GM13976 (cell line): ENCODE measurements at regions not wholly inside any gene's neighbourhood (a gene's known extent, or its start where the extent isn't known, plus 50 kb on each side); places are given as distances from the start of the nearest gene placed in this dataset.

Source experiments
- DNase-seq: peaks from one replicate; pipeline ENCODE4 v3.0.0; 2012; ENCODE audit warnings: low spot score
- in situ Hi-C: fragments of 300-500 bp; cut with MboI; formaldehyde crosslinking; loops from one replicate; pipeline ENCODE4 v1.12.0; 2022; ENCODE audit warnings: low sequenced_read_pairs, mixed read lengths, inconsistent platforms; ENCODE audit not compliant: unreplicated experiment
- TF ChIP-seq, protein P1 (sequence below): IDR thresholded peaks from 2 replicates; pipeline ENCODE4 v1.5.1; 2012; ENCODE audit warnings: borderline replicate concordance, mild to moderate bottlenecking; ENCODE audit not compliant: insufficient read depth; ENCODE audit errors: extremely low read depth, missing control alignments, control extremely low read depth

DNA sequence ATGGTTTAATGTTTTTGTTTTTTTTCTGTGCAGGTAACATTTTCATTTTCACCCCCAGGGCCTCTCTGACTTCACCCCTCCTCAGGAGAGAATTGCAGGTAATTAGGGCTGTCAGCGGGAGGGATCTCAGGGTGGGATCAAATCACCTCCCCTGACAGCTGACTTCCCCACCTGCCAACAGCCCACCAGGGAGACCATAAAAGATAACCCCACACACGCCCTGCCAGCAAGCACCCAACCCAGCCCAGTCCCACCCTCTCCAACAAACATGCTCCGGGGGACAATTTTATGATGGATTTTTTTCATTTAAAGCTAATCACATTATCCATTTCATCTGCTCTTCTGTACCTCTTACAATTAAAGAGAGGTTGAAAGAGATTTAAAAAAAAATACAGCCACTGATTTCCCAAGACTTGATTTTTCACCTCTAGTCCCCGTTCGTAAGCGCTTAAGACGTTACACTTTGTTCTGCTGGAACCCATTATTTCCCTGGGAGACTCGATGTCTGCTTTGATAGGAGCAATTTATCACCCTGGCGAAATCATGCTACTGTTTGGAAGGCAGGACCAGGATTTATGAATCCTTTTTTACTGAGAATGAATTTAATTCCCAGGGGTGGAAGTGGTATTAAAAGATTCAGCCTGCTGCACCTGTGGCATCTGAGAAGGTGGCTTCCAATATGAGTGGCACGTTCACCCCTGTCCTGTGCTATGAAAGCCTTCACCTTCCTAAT, 232.9 kb upstream of the ID2 start:
- no peak for DNase-seq
- in situ Hi-C loops, result no loop called here
- TF ChIP-seq, protein P1, sequence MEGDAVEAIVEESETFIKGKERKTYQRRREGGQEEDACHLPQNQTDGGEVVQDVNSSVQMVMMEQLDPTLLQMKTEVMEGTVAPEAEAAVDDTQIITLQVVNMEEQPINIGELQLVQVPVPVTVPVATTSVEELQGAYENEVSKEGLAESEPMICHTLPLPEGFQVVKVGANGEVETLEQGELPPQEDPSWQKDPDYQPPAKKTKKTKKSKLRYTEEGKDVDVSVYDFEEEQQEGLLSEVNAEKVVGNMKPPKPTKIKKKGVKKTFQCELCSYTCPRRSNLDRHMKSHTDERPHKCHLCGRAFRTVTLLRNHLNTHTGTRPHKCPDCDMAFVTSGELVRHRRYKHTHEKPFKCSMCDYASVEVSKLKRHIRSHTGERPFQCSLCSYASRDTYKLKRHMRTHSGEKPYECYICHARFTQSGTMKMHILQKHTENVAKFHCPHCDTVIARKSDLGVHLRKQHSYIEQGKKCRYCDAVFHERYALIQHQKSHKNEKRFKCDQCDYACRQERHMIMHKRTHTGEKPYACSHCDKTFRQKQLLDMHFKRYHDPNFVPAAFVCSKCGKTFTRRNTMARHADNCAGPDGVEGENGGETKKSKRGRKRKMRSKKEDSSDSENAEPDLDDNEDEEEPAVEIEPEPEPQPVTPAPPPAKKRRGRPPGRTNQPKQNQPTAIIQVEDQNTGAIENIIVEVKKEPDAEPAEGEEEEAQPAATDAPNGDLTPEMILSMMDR, result no peak

DNA sequence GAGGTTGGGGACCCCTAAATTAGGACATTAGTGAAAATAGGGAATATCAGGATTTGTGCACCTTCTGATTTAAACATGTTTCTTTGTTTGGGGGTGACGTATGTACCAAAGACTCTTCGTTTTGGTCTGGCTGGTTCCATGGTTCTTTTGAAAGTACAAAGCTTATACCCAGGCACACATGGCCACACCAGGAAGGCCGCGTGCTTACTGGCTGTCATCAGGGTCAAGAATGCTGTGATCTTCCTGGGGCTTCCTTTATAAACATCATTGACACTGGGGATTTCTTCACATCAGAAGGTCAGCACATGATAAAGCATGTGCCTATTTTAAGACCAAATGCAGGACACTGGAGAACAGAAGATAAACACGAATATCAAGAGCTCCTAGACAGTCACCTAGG, 230.6 kb upstream of the ID2 start:
- TF ChIP-seq, protein P1, result no peak
- no peak for DNase-seq
- in situ Hi-C loops, result no loop called here

DNA sequence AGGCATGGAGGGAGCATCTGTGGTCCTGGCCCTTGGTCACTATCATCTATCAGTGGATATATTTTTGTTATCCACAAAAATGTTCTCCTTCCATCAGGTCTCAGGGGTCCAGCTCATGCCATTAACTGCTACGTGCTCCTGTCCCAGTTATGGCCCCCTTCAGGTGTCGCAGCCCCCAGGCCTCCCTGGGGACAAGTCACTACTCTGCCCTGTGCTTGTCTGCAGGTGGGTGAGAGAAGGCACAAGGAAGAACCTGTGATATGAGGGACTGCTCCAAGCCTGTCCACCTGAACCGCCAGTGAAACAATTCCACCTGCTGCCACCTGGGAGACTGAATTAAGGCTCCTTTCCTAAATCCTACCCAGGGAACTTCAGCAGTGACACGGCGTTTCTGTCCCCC, 229.6 kb upstream of the ID2 start:
- in situ Hi-C loops, result no loop called here
- TF ChIP-seq, protein P1, result no peak
- no peak for DNase-seq

DNA sequence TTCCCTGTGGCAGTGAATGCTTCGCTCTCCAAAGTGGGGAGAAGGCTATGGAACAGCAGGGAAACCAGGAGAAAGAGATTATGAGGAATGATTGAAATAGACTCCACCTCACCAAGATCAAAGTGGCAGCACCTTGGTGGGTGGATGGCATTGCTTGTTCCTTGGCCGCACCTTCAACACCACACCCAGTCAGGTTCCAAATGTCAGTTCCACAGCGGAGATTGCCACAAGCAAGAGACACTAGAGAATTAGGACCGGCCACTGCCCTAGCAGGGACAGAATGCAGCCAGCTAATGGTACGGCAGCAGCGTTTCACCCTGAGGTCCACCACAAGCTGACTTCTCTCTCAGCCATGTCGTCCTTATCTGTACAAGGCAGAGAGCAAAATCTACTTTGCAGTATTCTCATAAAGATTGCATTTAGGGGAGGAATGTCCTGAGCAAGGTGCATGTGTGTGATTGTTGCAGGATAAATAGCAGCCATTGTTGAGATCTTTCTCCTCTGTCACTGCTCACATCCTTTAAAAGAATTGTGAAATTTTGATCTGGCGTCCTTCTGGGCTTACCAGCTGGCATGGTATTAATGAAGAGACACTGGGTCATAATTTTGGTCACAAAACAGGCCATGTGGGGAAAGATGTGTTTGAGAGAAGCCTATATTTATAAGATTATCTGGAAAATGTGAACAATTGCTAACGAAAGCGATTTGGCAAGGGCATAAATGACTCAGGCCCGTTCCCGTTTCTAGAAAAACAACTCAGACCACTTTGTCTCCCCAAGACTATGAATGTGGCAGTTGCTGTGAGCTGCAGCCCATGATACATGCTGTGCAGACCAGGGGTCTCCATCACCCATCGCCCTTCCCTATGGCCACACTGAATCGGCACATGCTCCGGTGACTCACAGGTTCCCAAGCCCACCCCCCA, 228.6 kb upstream of the ID2 start:
- TF ChIP-seq, protein P1, result no peak
- in situ Hi-C loops, result no loop called here
- no peak for DNase-seq

DNA sequence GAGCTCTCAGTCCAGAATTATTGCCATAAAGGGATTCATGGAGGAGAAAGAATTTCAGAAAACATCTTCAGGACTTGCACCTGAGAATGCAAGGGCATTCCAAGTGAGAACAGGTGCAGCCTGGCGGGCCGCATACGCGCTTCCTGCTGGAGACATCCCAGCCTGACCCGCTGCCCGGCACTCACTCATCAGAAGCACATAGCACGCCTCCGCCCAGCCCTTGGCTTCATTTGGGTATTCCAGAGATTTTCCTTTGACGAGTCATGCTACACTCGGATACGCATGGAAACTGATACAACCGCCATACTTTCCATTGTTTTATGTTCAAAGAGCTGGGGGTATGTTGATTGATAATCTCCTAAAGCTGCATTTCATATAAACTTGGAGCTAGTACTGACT, 228.0 kb upstream of the ID2 start:
- TF ChIP-seq, protein P1, result no peak
- DNase-seq, result no peak
- in situ Hi-C loops, result no loop called here

DNA sequence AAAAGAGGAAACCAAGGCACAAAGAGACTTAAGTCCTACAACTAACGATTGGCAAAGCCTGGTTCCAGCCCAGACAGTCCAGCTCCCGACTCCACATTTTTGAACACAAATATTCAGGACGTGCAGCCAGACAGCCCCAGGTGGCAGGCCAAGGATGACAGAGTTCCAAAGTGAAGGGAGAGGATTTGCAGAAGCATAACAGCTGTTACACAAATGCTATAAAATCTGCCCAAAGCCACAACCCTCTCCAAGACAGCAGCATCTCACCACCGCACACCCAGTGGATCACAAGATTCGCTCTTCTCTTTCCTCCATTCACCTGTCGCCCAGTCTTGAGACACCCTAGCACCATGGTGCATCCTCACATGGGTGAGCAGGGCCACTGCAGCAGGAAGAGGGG, 227.1 kb upstream of the ID2 start:
- DNase-seq, result no peak
- TF ChIP-seq, protein P1, result no peak
- in situ Hi-C loops, result no loop called here
